Endodermal cell (in vitro differentiated cells): ENCODE measurements at regions not wholly inside any gene's neighbourhood (a gene's known extent, or its start where the extent isn't known, plus 50 kb on each side); places are given as distances from the start of the nearest gene placed in this dataset.

Experiments used
- DNase-seq: peaks from one replicate; pipeline ENCODE4 v3.0.0-alpha.2; 2017
- H3K27ac ChIP-seq: 2 replicates; pipeline ENCODE4 v1.5.1; 2013; ENCODE audit warnings: mild to moderate bottlenecking, low read depth, low read length, moderate library complexity
- H3K27me3 ChIP-seq: 2 replicates; pipeline ENCODE4 v1.6.1; 2013; ENCODE audit warnings: mild to moderate bottlenecking, low read length, moderate library complexity; ENCODE audit not compliant: insufficient read depth, control insufficient read depth, poor library complexity, severe bottlenecking
- H3K36me3 ChIP-seq: 2 replicates; pipeline ENCODE4 v1.7.0; 2013; ENCODE audit warnings: mild to moderate bottlenecking, low read length, moderate library complexity; ENCODE audit not compliant: control insufficient read depth, insufficient read depth
- H3K4me1 ChIP-seq: one replicate; pipeline ENCODE4 v1.7.0; 2013; ENCODE audit warnings: low read length; ENCODE audit not compliant: control insufficient read depth, insufficient read depth
- H3K4me3 ChIP-seq: 2 replicates; pipeline ENCODE4 v1.5.1; 2013; ENCODE audit warnings: mild to moderate bottlenecking, low read length, moderate library complexity
- H3K9ac ChIP-seq: 2 replicates; pipeline ENCODE4 v1.6.1; 2013; ENCODE audit warnings: mild to moderate bottlenecking, low read length, moderate library complexity; ENCODE audit not compliant: poor library complexity, severe bottlenecking; ENCODE audit errors: extremely low read depth
- H3K9me3 ChIP-seq: 2 replicates; pipeline ENCODE4 v1.6.1; 2013; ENCODE audit warnings: mild to moderate bottlenecking, low read length, moderate library complexity; ENCODE audit not compliant: control insufficient read depth
- H3K27ac Mint-ChIP-seq: 2 replicates; pipeline ENCODE4 v1.8.0; 2020; ENCODE audit warnings: mixed read lengths
- H3K27me3 Mint-ChIP-seq: 2 replicates; pipeline ENCODE4 v1.8.0; 2021; ENCODE audit warnings: mild to moderate bottlenecking, mixed read lengths; ENCODE audit not compliant: insufficient read depth
- H3K36me3 Mint-ChIP-seq: 2 replicates; pipeline ENCODE4 v1.8.0; 2020; ENCODE audit warnings: low read depth, mixed read lengths
- H3K4me1 Mint-ChIP-seq: 2 replicates; pipeline ENCODE4 v1.8.0; 2020; ENCODE audit warnings: mixed read lengths
- H3K4me3 Mint-ChIP-seq: 2 replicates; pipeline ENCODE4 v1.8.0; 2020; ENCODE audit warnings: mild to moderate bottlenecking, moderate library complexity, mixed read lengths
- H3K9me3 Mint-ChIP-seq: 2 replicates; pipeline ENCODE4 v1.8.0; 2020; ENCODE audit warnings: mild to moderate bottlenecking, mixed read lengths
- WGBS, 2 experiments: methylation state at CpG; one replicate each; pipeline versions ENCODE4 v1.1.5 to v1.1.7; 2013; ENCODE audit warnings: missing lambda C conversion rate in 2 of 2, mixed read lengths in 1 of 2; ENCODE audit not compliant: insufficient coverage in 1 of 2, insufficient read length in 1 of 2; 5-methylcytosine and 5-hydroxymethylcytosine counted together
- TF ChIP-seq, protein P1 (sequence below): fragments of 200-600 bp; sonication (generic); conservative IDR thresholded peaks from 2 replicates; pipeline ENCODE4 v1.5.0; 2021; ENCODE audit warnings: antibody characterized with exemption, mild to moderate bottlenecking

DNA sequence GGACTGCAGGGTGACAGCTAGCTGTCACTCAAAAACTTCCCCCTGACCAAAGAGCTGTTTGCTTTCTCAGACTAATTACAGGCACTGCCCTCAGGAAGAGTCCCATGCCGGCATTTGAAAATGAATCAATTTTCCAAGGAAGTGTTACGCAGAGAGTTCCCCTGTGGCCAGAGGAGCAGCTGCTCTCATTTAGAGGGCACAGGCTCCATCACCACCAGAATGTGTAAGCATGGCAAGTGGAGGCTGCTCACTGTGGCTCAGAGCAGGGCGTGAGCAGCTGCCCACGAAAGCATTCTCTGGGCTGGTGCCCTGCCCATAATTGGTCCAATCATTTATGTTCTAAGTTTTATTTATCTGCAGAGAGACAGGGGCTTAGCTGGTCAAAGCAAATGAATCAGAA is 202.2 kb downstream of the RAMP3 start:
- H3K4me1 Mint-ChIP-seq = peaks cover 8% of the 10 kb centered on the region
- H3K4me3 Mint-ChIP-seq = no peak overlapping the region
- peaks cover 2% of the 10 kb centered on the region for H3K27me3 Mint-ChIP-seq
- Histone ChIP-seq H3K9me3 (no peaks in the 10 kb centered on the region), H3K36me3 (no peaks in the 10 kb centered on the region), H3K4me3 (no peak overlapping the region), H3K27me3 (no peaks in the 10 kb centered on the region), H3K27ac (no peak overlapping the region), H3K4me1 (peaks cover 15% of the 10 kb centered on the region), H3K9ac (no peak overlapping the region)
- no peaks in the 10 kb centered on the region for H3K36me3 Mint-ChIP-seq
- H3K9me3 Mint-ChIP-seq = no peaks in the 10 kb centered on the region
- WGBS, 2 experiments = 92 to 95% methylated on average over 4 of the region's 4 CpGs
- H3K27ac Mint-ChIP-seq = no peak overlapping the region
- TF ChIP-seq, protein P1, sequence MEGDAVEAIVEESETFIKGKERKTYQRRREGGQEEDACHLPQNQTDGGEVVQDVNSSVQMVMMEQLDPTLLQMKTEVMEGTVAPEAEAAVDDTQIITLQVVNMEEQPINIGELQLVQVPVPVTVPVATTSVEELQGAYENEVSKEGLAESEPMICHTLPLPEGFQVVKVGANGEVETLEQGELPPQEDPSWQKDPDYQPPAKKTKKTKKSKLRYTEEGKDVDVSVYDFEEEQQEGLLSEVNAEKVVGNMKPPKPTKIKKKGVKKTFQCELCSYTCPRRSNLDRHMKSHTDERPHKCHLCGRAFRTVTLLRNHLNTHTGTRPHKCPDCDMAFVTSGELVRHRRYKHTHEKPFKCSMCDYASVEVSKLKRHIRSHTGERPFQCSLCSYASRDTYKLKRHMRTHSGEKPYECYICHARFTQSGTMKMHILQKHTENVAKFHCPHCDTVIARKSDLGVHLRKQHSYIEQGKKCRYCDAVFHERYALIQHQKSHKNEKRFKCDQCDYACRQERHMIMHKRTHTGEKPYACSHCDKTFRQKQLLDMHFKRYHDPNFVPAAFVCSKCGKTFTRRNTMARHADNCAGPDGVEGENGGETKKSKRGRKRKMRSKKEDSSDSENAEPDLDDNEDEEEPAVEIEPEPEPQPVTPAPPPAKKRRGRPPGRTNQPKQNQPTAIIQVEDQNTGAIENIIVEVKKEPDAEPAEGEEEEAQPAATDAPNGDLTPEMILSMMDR = no peak
- no peak for DNase-seq

DNA sequence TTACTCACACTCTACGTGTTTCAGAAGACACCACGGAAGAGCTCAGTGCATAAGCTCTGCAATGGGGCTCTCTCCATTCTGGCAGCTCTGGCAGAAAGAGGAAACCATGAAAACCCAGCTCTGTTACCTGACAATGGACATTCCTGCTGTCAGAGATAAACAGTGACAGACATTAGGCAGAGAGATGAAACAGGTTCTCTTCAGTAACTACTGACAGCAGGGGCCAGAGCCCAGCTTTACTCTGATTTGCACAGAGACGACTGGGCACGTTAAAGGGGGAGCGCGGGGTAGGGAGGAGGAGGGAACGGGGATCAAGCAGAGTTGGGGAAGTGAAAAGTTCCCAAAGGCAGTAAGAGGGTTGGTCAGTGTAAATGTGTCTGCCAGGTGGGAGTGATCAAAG is 206.1 kb downstream of the RAMP3 start:
- peaks cover 2% of the 10 kb centered on the region for H3K27me3 Mint-ChIP-seq
- H3K27ac ChIP-seq = no peak overlapping the region
- no peak overlapping the region for H3K4me3 ChIP-seq
- H3K9me3 Mint-ChIP-seq = no peaks in the 10 kb centered on the region
- no peak overlapping the region for H3K4me3 Mint-ChIP-seq
- H3K4me1 ChIP-seq = peaks cover 15% of the 10 kb centered on the region
- 70 to 85% methylated on average over 5 to 7 of the region's 7 CpGs for WGBS, 2 experiments
- peaks cover 8% of the 10 kb centered on the region for H3K4me1 Mint-ChIP-seq
- DNase-seq = no peak
- TF ChIP-seq, protein P1 = no peak
- H3K9ac ChIP-seq = no peak overlapping the region
- no peaks in the 10 kb centered on the region for H3K36me3 ChIP-seq
- H3K27ac Mint-ChIP-seq = no peak overlapping the region
- H3K9me3 ChIP-seq = no peaks in the 10 kb centered on the region
- H3K27me3 ChIP-seq = no peaks in the 10 kb centered on the region
- no peaks in the 10 kb centered on the region for H3K36me3 Mint-ChIP-seq

DNA sequence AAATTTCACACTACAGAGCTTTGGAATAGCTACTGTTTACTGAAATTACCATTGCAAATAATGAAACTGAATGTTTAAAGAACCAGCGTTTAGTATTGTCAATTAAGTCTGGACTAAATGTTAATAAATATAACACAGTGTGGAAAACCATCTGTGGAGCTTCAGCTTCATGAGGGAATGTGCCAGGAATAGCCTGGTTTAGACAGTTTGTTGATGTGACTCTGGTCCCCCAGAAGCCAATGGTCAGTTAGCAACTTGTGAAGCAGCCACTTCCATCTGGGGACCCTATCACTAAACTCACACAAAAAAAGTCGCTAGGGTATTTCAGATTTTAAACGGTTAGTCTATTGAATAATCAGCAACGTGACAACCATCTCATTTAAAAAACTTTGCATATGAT is 207.8 kb downstream of the RAMP3 start:
- Mint-ChIP-seq H3K36me3 (no peaks in the 10 kb centered on the region), H3K9me3 (peaks cover 1% of the 10 kb centered on the region), H3K4me3 (no peak overlapping the region), H3K27me3 (peaks cover 2% of the 10 kb centered on the region), H3K27ac (no peak overlapping the region), H3K4me1 (peaks cover 8% of the 10 kb centered on the region)
- DNase-seq = no peak
- H3K27ac ChIP-seq = no peak overlapping the region
- no peak overlapping the region for H3K4me3 ChIP-seq
- H3K36me3 ChIP-seq = no peaks in the 10 kb centered on the region
- H3K4me1 ChIP-seq = peaks cover 15% of the 10 kb centered on the region
- no peaks in the 10 kb centered on the region for H3K27me3 ChIP-seq
- TF ChIP-seq, protein P1 = no peak
- H3K9me3 ChIP-seq = no peaks in the 10 kb centered on the region
- H3K9ac ChIP-seq = no peak overlapping the region
- WGBS, 2 experiments = 87 to 91% methylated on average over 3 to 4 of the region's 4 CpGs
